ENCODE measurements at regions not wholly inside any gene's neighbourhood (a gene's known extent, or its start where the extent isn't known, plus 50 kb on each side); places are given as distances from the start of the nearest gene placed in this dataset.

GRCh38 chr22:48927591-48927990, 900.1 kb downstream of the BRD1 start:
- H3K27me3 Mint-ChIP-seq: peaks cover 5% of the 10 kb centered on the region
- Histone ChIP-seq H3K4me3 (ENCODE audit: low read depth, low read length) (no peak overlapping the region), H3K9me3 (ENCODE audit: control insufficient read depth in 2 of 2, low read length in 2 of 2) (no peaks in the 10 kb centered on the region), H3K27ac (ENCODE audit: insufficient read depth, low read length, poor library complexity, severe bottlenecking) (no peak overlapping the region), H3K36me3 (ENCODE audit: control insufficient read depth, insufficient read depth, low read length) (no peaks in the 10 kb centered on the region), H3K4me1 (ENCODE audit: control insufficient read depth, insufficient read depth, low read length, poor library complexity, severe bottlenecking) (no peaks in the 10 kb centered on the region), H3K27me3 (ENCODE audit: control insufficient read depth, insufficient read depth, low read length) (no peaks in the 10 kb centered on the region)
- H3K36me3 Mint-ChIP-seq: no peaks in the 10 kb centered on the region
- H3K27ac Mint-ChIP-seq: no peak overlapping the region
- H3K4me1 Mint-ChIP-seq: no peaks in the 10 kb centered on the region
- ATAC-seq (ENCODE audit: low read depth in 2 of 2) (no peak), DNase-seq (no peak)
- H3K9me3 Mint-ChIP-seq: peaks cover 0 to 3% (median 0%) of the 10 kb centered on the region in 7 donors
- H3K4me3 Mint-ChIP-seq: no peak overlapping the region

- no peak overlapping the region for H3K4me3 ChIP-seq (ENCODE audit: low read depth, low read length)
- H3K36me3 ChIP-seq (ENCODE audit: control insufficient read depth, insufficient read depth, low read length): no peaks in the 10 kb centered on the region
- H3K36me3 Mint-ChIP-seq: no peaks in the 10 kb centered on the region
- no peaks in the 10 kb centered on the region for H3K9me3 ChIP-seq (ENCODE audit: control insufficient read depth in 2 of 2, low read length in 2 of 2)
- no peaks in the 10 kb centered on the region for H3K27me3 ChIP-seq (ENCODE audit: control insufficient read depth, insufficient read depth, low read length)
- H3K4me3 Mint-ChIP-seq: no peak overlapping the region
- no peak overlapping the region for H3K27ac Mint-ChIP-seq
- H3K27me3 Mint-ChIP-seq: peaks cover 5% of the 10 kb centered on the region
- DNase-seq (no peak), ATAC-seq (ENCODE audit: low read depth in 2 of 2) (no peak)
- peaks cover 0 to 3% (median 0%) of the 10 kb centered on the region in 7 donors for H3K9me3 Mint-ChIP-seq
- no peaks in the 10 kb centered on the region for H3K4me1 ChIP-seq (ENCODE audit: control insufficient read depth, insufficient read depth, low read length, poor library complexity, severe bottlenecking)
- H3K4me1 Mint-ChIP-seq: no peaks in the 10 kb centered on the region
- no peak overlapping the region for H3K27ac ChIP-seq (ENCODE audit: insufficient read depth, low read length, poor library complexity, severe bottlenecking)
Observed at GRCh38 chr22:48926643-48927042, 901.0 kb downstream of the BRD1 start.

GRCh38 chr22:48926136-48926535, 901.5 kb downstream of the BRD1 start:
- ATAC-seq (ENCODE audit: low read depth in 2 of 2): no peak
- H3K27me3 Mint-ChIP-seq: peaks cover 5% of the 10 kb centered on the region
- no peaks in the 10 kb centered on the region for H3K27me3 ChIP-seq (ENCODE audit: control insufficient read depth, insufficient read depth, low read length)

DNA sequence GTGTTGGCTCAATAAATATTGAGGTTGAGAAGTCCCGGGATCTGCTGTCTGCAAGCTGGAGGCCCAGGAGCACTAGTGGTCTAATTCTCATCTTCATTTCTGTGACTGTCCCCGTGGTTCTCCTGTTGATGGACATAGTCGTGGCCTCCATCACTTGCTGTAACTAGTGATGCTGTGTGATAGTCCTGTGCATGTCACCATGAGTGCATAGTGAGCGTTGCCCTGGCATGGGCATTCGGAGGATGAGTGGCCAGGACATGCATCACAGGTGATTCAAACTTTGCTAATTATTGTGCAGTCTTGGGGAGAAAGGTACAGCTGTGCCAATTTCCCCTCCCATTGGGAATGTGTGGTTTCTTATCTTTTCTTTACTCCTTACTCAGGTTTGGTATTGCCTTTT, 902.2 kb downstream of the BRD1 start:
- no peaks in the 10 kb centered on the region for H3K27me3 ChIP-seq (ENCODE audit: control insufficient read depth, insufficient read depth, low read length)
- no peaks in the 10 kb centered on the region for H3K36me3 ChIP-seq (ENCODE audit: control insufficient read depth, insufficient read depth, low read length)
- peaks cover 0 to 3% (median 0%) of the 10 kb centered on the region in 7 donors for H3K9me3 Mint-ChIP-seq
- no peaks in the 10 kb centered on the region for H3K36me3 Mint-ChIP-seq
- H3K4me3 Mint-ChIP-seq: no peak overlapping the region
- no peaks in the 10 kb centered on the region for H3K4me1 ChIP-seq (ENCODE audit: control insufficient read depth, insufficient read depth, low read length, poor library complexity, severe bottlenecking)
- H3K9me3 ChIP-seq (ENCODE audit: control insufficient read depth in 2 of 2, low read length in 2 of 2): no peaks in the 10 kb centered on the region
- no peak overlapping the region for H3K27ac Mint-ChIP-seq
- DNase-seq (no peak), ATAC-seq (ENCODE audit: low read depth in 2 of 2) (no peak)
- H3K4me3 ChIP-seq (ENCODE audit: low read depth, low read length): no peak overlapping the region
- no peak overlapping the region for H3K27ac ChIP-seq (ENCODE audit: insufficient read depth, low read length, poor library complexity, severe bottlenecking)
- no peaks in the 10 kb centered on the region for H3K4me1 Mint-ChIP-seq
- peaks cover 4% of the 10 kb centered on the region for H3K27me3 Mint-ChIP-seq

More at GRCh38 chr22:48926136-48926535, 901.5 kb downstream of the BRD1 start:
- Histone ChIP-seq H3K9me3 (ENCODE audit: control insufficient read depth in 2 of 2, low read length in 2 of 2) (no peaks in the 10 kb centered on the region), H3K27ac (ENCODE audit: insufficient read depth, low read length, poor library complexity, severe bottlenecking) (no peak overlapping the region), H3K36me3 (ENCODE audit: control insufficient read depth, insufficient read depth, low read length) (no peaks in the 10 kb centered on the region), H3K4me3 (ENCODE audit: low read depth, low read length) (no peak overlapping the region), H3K4me1 (ENCODE audit: control insufficient read depth, insufficient read depth, low read length, poor library complexity, severe bottlenecking) (no peaks in the 10 kb centered on the region)
- Mint-ChIP-seq H3K9me3 (peaks cover 0 to 3% (median 0%) of the 10 kb centered on the region in 7 donors), H3K36me3 (no peaks in the 10 kb centered on the region), H3K4me3 (no peak overlapping the region), H3K27ac (no peak overlapping the region), H3K4me1 (no peaks in the 10 kb centered on the region)
- DNase-seq: no peak

- H3K27ac Mint-ChIP-seq: no peak overlapping the region
- no peak overlapping the region for H3K4me3 Mint-ChIP-seq
- Histone ChIP-seq H3K36me3 (ENCODE audit: control insufficient read depth, insufficient read depth, low read length) (no peaks in the 10 kb centered on the region), H3K9me3 (ENCODE audit: control insufficient read depth in 2 of 2, low read length in 2 of 2) (no peaks in the 10 kb centered on the region), H3K4me1 (ENCODE audit: control insufficient read depth, insufficient read depth, low read length, poor library complexity, severe bottlenecking) (no peaks in the 10 kb centered on the region), H3K27me3 (ENCODE audit: control insufficient read depth, insufficient read depth, low read length) (no peaks in the 10 kb centered on the region), H3K4me3 (ENCODE audit: low read depth, low read length) (no peak overlapping the region), H3K27ac (ENCODE audit: insufficient read depth, low read length, poor library complexity, severe bottlenecking) (no peak overlapping the region)
- peaks cover 0 to 3% (median 0%) of the 10 kb centered on the region in 7 donors for H3K9me3 Mint-ChIP-seq
- no peak for ATAC-seq (ENCODE audit: low read depth in 2 of 2)
- no peaks in the 10 kb centered on the region for H3K36me3 Mint-ChIP-seq
- no peaks in the 10 kb centered on the region for H3K27me3 Mint-ChIP-seq
- no peaks in the 10 kb centered on the region for H3K4me1 Mint-ChIP-seq
- no peak for DNase-seq
Observed at GRCh38 chr22:48923996-48924395, 903.7 kb downstream of the BRD1 start.

DNA sequence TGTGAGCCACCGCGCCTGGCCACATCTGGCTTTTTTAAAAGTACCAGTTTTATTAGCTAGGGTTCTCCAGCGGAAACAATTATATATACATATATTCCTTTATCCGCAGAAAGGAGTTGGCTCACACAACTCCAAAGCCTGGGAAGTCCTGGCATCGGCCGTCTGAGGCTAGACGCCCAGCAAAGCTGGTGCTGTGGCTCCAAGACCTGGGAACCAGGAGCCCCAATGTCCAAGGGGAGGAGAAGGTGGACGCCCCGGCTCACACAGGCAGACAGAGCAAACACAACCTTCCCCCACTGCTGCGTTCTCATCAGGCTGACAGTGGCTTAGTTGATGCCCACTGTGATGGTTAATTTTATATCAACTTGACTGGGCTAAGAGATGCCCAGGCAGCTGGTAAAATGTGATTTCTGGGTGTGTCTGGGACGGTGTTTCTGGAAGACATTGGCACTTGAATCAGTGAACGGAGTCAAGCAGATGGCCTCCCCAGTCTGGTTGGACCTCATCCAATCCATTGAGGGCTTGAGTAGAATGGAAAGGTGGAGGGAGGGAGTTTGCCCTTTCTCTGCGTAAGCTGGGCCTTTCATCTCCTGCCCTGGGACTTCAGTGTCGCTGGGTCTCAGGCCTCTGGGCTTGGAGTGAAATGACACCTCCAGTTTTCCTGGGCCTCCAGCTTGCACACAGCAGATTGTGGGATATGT, 904.4 kb downstream of the BRD1 start:
- Histone ChIP-seq H3K4me1 (ENCODE audit: control insufficient read depth, insufficient read depth, low read length, poor library complexity, severe bottlenecking) (no peaks in the 10 kb centered on the region), H3K27ac (ENCODE audit: insufficient read depth, low read length, poor library complexity, severe bottlenecking) (no peak overlapping the region), H3K4me3 (ENCODE audit: low read depth, low read length) (no peak overlapping the region), H3K27me3 (ENCODE audit: control insufficient read depth, insufficient read depth, low read length) (no peaks in the 10 kb centered on the region), H3K36me3 (ENCODE audit: control insufficient read depth, insufficient read depth, low read length) (no peaks in the 10 kb centered on the region), H3K9me3 (ENCODE audit: control insufficient read depth in 2 of 2, low read length in 2 of 2) (no peaks in the 10 kb centered on the region)
- Mint-ChIP-seq H3K27me3 (no peaks in the 10 kb centered on the region), H3K27ac (no peak overlapping the region), H3K36me3 (no peaks in the 10 kb centered on the region), H3K4me1 (no peaks in the 10 kb centered on the region), H3K9me3 (peaks cover 0 to 3% (median 0%) of the 10 kb centered on the region in 7 donors), H3K4me3 (no peak overlapping the region)
- DNase-seq: no peak
- ATAC-seq (ENCODE audit: low read depth in 2 of 2): no peak

DNA sequence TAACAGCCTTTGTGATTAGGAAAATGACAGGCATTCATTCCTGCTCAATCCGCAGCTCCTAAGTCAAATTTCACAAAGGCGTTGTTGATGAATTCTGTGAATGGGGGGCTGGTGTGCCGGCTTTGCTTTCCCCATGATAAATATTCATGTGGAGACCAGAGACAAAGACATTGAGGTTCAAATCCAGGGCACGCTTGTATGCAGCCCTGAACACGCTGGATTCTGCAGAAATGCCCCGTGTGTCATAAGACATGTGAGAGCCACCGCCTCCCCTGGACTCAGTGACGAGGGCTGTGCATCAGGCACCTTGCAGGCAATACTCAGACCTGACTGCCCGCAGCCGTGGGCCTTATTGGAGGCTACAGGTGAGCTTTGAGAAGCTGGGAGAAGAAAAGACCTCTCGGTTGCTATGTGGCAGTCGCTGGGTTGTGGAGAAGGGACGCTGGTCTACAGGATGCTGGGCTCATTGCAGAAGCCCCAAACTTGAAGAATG, 906.2 kb downstream of the BRD1 start:
- no peak overlapping the region for H3K4me3 ChIP-seq (ENCODE audit: low read depth, low read length)
- H3K27me3 ChIP-seq (ENCODE audit: control insufficient read depth, insufficient read depth, low read length): peaks cover 2% of the 10 kb centered on the region
- no peaks in the 10 kb centered on the region for H3K4me1 ChIP-seq (ENCODE audit: control insufficient read depth, insufficient read depth, low read length, poor library complexity, severe bottlenecking)
- Mint-ChIP-seq H3K27ac (no peak overlapping the region), H3K4me1 (no peaks in the 10 kb centered on the region), H3K27me3 (no peaks in the 10 kb centered on the region), H3K4me3 (no peak overlapping the region), H3K36me3 (no peaks in the 10 kb centered on the region), H3K9me3 (peaks cover 0 to 5% (median 2%) of the 10 kb centered on the region in 7 donors)
- no peaks in the 10 kb centered on the region for H3K9me3 ChIP-seq (ENCODE audit: control insufficient read depth in 2 of 2, low read length in 2 of 2)
- DNase-seq: no peak
- no peak overlapping the region for H3K27ac ChIP-seq (ENCODE audit: insufficient read depth, low read length, poor library complexity, severe bottlenecking)
- no peak for ATAC-seq (ENCODE audit: low read depth in 2 of 2)
- H3K36me3 ChIP-seq (ENCODE audit: control insufficient read depth, insufficient read depth, low read length): no peaks in the 10 kb centered on the region

DNA sequence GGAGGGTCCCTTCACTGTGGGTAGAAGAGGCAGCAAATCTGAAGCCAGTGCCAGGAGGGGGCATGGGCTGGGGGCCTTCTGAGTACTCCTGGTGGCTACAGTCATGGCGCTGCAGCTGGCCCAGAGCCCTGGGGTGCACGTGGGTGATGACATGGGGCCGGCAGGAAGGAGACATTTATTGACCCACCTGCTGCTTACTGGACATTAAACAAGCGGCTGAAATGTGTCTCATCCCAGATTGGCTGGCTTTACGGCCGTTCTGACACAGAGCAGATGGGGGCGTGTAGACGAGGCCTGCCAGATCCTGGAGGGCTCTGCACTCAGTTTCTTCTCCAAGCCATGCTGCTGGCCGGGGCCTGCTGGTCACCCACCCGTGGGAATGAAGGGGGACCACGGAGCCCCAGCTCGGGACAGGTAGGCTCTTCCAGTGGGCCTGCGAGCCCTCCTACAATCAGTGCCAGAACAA, 906.9 kb downstream of the BRD1 start:
- Histone ChIP-seq H3K4me1 (ENCODE audit: control insufficient read depth, insufficient read depth, low read length, poor library complexity, severe bottlenecking) (no peaks in the 10 kb centered on the region), H3K9me3 (ENCODE audit: control insufficient read depth in 2 of 2, low read length in 2 of 2) (no peaks in the 10 kb centered on the region), H3K36me3 (ENCODE audit: control insufficient read depth, insufficient read depth, low read length) (no peaks in the 10 kb centered on the region), H3K4me3 (ENCODE audit: low read depth, low read length) (no peak overlapping the region), H3K27me3 (ENCODE audit: control insufficient read depth, insufficient read depth, low read length) (peaks cover 2% of the 10 kb centered on the region), H3K27ac (ENCODE audit: insufficient read depth, low read length, poor library complexity, severe bottlenecking) (no peak overlapping the region)
- no peak overlapping the region for H3K4me3 Mint-ChIP-seq
- H3K36me3 Mint-ChIP-seq: no peaks in the 10 kb centered on the region
- H3K4me1 Mint-ChIP-seq: no peaks in the 10 kb centered on the region
- DNase-seq (no peak), ATAC-seq (ENCODE audit: low read depth in 2 of 2) (no peak)
- H3K9me3 Mint-ChIP-seq: peaks cover 0 to 5% (median 2%) of the 10 kb centered on the region in 7 donors
- H3K27ac Mint-ChIP-seq: no peak overlapping the region
- H3K27me3 Mint-ChIP-seq: no peaks in the 10 kb centered on the region
